IPS DF 19.7 (cell line): ENCODE measurements at regions not wholly inside any gene's neighbourhood (a gene's known extent, or its start where the extent isn't known, plus 50 kb on each side); places are given as distances from the start of the nearest gene placed in this dataset.
A peak's percentile ranks its signal among the peaks of the same experiment; 100 is the strongest.

Source experiments
- DNase-seq: peaks from one replicate; pipeline ENCODE4 v3.0.0-alpha.2; 2013; ENCODE audit warnings: low read depth, low spot score

DNA sequence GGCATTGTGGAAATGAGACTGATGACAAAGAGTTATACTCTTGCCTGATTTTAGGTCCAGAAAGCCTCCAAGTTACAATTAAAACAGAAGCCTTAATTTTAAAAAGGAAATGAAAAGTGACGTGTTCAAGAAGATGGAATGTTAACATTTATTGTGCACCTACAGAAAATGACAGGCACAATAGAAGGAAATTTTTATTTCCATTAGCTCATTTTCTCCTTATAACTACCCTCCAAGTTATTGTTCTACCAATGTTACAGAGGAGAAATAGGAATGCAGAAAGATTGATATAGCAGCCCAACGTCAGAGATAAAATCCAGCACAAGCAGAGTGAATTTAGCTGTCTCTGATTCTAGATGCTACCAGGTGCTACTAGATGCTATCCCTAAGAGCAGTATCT lies 736.9 kb upstream of the KIRREL3 start:
- no peak for DNase-seq

DNA sequence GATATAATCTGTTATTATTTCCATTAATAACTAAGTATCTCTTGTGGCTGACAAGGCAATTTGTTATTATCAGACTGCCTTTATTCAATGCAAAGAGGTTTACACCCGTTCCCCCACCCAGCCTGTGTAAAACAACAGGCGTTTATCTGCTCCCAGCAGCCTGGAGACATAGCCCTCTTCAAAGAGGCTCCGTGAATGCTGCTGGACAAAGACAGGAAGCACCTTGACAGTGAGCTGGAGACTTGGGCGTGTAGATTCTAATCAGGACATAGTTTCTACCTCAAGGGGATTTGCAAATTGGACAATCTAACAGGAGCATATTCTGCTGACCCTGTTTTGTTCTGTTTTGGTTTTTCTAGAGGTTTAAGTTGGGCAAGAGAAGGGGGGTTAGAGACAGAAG lies 733.0 kb upstream of the KIRREL3 start:
- DNase-seq: no peak

DNA sequence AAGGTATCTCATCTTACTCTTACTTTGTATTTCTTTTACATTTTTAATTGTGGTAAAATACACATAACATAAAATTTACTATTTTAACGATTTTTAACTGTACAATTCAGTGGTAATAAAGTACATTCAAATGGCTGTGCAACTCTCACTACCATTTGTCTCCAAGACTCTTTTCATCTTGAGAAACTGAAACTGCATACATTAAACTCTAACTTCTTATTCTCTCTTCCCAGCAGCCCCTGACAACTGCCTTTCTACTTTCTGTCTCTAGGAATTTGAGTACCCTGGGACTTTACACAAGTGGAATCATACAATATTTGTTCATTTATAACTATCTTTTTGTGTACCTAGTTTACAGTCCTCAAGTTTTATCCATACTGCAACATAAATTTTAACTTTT lies 725.8 kb upstream of the KIRREL3 start:
- DNase-seq: no peak

DNA sequence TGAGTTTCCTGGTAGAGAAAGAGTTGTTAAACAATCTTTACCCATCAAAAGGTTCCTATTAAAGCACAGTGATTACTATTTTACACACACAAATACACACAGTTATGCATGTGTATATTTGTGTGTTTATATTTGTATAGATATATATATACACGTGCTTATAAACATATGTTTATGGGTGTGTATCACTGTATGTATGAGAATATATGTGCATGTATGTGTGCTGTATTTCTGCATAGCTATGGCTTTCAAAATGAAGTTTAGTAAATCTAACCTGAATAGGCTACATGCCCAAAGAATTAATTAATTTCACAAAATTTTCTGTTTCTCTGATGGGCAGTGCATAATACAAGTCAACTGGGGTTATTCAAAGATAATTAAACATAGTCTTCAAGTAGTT lies 723.1 kb upstream of the KIRREL3 start:
- DNase-seq: no peak

DNA sequence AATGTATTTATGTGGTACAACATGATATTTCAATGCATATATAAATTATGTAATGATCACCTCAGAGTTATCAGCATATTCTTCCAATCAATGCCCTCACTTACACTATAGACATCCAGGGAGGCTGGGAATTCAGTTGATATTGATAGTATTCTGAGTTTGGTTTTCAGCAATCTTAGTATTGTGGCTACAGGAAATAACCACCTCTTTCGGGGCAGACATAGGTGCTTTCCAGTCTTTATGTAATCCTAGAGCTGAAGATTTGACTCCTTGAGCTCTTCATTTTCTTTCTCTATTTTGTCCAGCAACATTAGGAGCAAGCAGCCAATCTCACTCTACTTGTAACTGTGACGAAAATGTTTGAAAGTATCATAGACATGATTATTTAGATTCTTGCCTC lies 712.7 kb upstream of the KIRREL3 start:
- no peak for DNase-seq

DNA sequence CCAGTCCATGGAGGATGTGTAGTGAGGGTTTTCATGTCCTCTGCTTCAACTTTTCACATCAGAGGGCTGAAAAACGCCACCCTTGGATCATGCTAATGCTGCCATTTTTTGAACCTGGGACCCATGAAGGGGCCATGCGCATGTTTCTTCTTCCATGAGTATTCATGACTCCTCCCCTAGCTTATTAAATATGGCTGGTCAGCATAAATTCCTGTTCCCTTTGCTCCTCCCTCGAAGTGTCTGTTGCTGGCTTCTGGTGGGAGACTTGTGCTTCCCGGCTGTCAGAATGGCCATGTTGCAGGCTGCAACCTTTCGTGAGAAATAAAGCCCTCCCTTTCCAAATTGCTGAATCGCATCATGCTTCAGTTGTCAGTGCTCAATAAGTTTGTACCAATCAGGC lies 711.2 kb upstream of the KIRREL3 start:
- no peak for DNase-seq

DNA sequence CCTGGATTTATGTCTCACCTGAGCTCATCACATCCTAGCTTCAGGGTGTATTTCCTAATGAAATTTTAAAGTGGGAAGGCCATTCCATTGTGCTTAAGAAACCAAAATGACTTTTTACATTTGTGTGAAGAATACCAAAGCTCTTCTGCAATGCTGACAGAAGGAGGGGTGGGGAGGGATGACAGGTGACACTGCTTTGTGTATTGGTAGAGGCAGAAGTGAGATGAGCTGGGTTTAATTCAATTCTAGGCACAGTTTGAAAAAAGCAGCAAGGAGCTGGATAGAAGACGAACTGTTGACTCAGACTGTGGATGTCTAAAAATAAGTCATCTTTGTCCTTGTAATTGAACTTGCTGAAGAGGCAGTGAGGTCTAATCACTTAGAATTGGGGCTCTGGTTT lies 710.3 kb upstream of the KIRREL3 start:
- DNase-seq: no peak

DNA sequence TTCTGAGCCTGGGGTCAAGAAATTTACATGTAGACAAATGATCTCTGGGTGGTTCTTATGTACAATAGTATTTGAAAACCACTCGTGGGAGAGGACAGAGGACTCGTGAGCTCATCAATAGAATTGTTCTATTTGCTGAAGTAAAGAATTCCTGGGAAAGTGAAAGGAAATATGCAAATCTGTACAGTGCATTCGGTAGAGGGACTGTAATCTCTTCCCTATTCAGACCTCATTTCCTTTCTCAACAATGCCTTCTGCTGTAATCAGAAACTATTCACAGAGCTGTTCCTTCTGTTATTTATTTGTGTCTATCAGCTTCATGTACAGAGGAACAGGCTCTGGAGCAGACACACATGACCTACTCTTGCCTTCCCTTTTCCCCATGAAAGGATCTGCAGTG lies 709.4 kb upstream of the KIRREL3 start:
- no peak for DNase-seq

DNA sequence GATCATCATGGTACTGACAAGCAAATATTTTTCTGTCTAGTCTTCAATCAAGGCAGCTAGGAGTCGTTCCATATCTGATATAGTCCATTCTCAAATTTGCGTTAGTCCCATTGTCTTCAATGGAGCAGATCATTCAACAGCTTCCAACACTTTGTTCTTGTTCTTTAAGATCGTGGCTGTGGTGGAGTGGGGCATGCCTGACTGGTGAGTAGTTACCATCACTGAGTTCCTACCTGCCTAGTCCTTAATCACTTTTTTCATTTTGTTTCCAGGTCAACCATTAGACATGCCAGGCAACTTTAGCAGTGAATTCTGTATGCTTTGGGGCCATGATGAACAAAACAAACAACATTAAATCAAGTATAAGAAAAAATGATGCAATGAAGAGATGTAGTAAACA lies 693.1 kb upstream of the KIRREL3 start:
- no peak for DNase-seq

DNA sequence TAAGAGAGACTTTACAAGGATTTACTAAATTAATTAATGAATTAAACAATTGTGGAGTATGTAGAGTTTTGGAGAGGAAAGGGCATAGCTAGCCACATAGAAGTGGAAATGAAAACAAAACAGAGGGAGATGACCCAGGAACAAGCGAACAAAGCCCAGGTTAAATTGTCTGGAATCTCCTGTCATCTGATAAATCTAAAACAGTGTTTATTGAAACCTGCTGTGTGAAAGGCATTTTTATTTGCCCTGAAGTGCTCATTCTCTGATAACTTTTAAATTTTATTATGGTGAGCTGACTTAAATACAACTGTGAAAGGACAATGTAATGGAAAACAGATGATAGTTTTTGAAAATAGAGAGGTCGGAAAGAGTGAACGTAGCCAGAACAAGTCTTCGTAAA lies 682.8 kb upstream of the KIRREL3 start:
- no peak for DNase-seq

DNA sequence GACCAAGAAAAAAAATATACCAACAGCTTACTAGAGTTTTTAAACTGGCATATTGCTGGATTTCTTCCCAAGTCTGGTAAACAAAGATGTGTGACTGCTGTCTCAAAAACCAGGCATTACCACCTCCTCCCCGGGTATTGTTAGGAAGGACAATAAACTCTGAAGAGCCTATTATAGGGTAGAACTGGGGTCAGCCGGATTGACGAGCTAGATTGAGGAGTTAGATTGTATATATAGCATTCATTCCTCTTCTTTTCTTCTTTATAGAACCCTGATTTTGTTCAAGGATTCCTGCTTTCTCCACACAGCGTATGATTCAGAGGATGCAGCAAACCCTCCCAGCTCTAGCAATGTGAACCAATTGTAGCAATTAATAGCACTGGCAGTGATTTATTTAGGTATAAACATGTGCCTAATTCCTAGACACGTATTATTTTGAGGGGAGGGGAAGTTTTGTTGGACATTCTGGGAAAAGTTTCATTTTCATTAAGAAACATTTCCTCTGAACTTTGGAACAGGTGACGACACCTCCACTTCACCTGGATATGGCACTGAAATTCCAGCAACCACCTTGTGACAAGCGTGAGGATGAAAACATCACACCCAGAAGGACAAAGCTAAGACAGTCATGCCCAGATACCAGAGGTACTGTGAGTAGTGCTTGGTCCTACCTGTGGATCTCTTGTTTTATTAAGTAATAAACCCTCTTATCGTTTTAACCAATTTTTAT lies 679.4 kb upstream of the KIRREL3 start:
- no peak for DNase-seq

DNA sequence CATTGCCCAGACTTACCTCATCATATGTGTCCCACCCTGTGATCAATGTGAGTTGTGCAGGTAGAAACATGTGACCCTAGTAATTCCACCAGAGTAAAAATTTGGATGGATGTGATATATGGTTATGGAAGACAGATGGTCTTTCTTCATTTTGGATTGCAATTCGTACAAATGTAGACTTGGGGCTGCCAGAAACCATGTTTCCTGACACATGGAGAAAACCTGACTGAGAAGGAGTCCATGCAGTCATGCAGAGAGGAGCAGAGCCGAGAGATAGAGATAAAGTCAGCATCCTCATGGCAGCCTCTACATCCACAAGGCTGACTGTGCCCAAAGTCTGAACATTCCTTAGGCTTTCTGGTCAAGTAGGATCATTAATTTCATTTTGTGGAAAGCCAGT lies 678.1 kb upstream of the KIRREL3 start:
- DNase-seq: no peak

DNA sequence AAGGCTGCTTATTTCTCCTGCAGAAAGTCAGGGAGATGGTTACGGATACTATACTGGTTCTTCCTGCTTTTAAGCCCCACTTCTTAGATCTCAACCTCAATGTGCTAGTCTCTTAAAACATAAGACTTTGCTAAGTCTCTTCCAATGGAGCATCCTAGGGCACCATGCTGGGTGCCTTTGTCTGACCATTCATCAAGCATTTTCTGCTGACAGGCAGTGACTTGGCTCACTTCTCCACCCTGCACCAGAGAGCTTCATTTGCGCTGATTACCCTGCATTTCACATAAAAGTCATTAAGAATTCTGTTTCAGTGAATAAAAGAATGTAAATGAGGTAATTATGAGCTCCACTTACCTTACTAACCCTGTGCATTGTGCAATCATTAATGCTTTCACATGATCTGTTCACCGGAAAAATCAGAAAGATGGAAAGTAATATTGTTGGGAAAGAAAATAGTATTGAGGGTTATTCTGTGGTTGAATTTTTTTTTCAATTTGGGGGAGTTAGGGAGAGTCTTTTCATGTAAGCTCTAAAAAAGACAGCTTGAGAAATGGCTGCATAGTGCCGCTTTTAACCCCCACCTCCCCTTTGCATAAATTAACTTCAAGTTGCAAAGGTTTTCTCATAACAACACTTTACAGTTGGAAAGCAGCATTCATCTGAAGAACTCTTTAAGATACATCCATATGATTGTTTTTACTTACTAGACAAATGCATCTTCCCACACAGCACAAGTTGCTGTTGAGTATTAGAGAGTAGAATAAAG lies 677.3 kb upstream of the KIRREL3 start:
- DNase-seq: no peak

DNA sequence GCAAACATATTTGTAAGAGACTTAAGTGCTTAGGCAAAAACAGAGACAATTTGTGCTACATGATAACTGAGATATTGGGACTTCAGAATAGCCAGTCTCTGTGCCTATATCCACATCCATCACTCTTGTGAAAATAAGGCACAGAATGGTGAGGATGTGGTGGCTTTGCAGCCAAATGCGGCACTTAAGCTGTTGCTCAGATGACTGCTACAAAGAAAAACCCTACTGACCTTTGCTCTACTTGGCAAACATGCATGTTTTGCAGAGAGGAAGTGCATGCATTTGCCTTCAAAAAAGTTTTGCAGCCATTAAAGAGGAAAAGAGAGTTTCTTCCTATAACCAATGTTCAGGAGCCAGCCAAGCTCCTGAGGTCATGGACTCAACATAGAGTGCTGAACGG lies 675.0 kb upstream of the KIRREL3 start:
- DNase-seq: no peak

DNA sequence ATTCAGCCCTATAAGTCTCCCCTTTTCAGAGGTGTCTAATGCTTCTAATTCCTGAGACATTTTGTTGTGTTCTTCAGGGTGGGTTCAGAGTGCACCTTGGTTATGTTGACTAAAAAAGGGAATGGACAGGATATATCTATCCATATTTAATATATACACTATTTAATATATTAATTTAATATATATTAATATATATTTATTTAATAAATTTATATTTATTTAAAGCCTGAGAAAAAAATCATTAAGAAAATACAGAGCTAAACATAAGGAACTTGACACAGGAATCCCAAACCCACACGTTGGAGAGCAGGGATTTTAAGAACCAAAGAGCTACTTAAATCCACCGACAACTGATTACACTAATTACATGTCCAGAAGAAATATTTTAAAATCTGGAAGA lies 674.2 kb upstream of the KIRREL3 start:
- DNase-seq: no peak

DNA sequence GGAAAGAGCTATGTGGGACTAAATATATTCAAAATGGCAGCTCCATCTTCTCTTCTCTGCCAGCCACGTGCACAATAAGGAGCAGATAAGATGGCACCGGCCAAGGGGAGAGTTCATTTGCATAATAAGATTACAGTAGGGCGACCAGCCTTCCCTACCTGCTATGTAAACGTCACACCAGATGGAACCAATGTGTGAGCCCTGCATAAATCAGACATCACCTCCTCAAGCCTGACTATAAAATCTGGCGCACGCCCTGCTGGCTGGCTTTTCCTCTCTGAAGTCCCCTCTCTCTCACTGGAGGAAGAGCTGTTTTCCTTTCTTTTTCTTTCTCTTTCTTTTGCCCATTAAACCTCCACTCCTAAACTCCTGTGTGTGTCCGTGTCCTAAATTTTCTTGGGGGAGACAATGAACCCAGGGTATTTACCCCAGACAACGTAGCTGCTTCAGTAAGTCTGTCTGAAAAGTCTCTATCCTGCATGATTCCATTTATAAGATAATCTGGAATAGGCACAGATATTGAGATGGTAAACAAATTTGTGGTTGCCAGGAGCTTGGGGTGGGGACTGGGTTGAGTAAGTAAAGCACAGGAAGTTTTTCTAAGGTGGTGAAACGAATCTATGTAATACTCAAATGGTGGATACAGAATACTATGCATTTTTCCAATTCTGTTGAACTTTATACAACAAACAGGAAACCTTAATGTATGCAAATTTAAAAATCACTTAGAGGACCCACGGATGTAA lies 670.0 kb upstream of the KIRREL3 start:
- no peak for DNase-seq

DNA sequence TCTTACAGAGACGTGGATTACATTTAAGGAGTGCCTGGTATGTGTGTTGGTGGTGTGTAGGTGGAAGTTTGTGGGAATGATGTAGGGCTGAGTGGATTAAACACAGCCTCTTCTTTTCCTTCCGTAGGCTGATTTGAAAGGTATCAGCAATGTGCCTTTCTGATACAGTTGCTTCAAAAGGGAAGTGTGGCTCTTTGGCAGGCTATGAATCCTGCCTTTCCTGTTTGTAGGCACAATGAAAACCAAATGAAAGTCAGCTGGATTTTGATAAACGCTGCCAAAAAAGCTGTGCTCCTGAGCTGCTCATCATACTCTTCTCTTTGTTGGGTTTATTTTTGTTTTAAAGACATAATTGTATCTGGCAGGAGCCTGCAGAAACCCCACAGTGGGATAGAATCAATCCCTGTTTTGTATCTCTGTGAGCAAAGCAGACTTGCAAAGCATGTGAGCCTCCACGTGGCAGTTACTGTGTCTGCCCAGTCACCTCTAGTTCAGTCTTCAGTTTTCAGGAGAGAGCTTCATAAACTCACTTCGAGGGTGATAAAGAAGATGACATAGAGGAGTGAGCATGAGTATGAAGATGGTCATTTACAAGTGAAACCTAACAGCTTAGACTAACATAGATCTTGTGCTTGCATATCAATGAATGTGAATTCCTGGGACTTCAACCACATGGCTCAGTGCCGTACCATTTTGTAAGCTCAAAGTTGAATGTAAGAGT lies 655.7 kb upstream of the KIRREL3 start:
- peak; percentile 5 for DNase-seq

DNA sequence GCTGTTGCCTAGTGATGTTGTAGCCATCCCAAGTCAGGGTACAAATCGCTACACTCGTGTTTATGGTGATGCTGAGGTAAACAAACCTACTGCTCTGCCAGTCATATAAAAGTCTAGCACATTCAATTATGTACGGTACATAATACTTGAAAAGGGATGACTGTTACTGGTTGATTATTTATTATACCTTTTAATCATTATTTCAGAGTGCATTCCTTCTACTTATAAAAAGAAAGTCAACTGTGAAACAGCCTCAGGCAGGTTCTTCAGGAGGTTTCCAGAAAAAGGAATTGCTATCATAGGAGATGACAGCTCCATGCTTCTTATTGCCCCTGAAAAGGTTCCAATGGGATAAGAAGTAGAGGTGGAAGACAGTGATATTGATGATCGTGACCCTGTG lies 652.5 kb upstream of the KIRREL3 start:
- DNase-seq: no peak

DNA sequence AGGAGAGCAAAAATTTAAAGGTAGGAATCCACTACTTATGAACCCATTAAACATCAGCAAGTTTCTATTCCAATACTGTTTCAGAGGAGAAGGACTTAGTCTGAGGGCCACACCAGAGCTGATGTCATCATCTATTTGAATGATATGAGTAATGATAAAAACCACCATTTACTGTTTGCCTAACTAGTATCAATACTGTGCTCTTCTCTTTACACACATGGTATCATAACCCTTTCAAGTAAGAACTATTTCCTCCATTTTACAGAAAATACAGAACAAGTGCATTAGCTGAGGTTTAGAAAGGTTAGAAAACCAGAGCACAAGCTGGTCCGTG lies 651.3 kb upstream of the KIRREL3 start:
- no peak for DNase-seq

DNA sequence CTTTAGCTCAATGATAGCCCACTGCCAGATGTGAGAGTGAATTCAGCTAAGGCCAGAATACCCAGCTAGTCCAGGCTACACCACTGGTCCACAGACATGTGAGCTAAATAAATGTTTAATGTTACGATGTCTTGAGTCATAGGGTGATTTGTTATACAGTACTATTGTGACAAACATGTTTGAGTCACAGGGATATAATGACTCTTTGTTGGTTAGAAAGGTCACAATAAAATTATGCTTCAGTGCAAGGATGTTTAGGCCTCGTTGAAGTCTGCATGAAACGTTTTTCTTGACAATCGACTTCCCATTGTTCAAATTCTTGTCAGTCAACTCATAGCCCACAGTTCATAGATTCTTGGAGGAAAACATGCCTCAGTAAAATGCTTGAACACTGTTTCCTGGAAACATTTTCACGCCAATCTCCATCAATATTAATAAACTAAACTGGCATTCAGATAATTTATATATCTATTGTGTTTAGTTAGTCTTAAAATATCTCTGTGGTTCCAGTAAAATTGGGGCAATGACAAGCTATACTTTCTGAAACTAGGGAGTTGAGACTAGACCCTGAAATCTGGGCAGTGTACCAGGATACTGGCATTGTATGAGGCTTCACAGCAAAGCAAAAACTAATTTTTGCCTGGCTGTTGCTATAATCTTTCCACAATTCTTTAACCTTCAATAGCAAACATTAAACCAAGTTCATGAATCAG lies 650.8 kb upstream of the KIRREL3 start:
- DNase-seq: no peak

DNA sequence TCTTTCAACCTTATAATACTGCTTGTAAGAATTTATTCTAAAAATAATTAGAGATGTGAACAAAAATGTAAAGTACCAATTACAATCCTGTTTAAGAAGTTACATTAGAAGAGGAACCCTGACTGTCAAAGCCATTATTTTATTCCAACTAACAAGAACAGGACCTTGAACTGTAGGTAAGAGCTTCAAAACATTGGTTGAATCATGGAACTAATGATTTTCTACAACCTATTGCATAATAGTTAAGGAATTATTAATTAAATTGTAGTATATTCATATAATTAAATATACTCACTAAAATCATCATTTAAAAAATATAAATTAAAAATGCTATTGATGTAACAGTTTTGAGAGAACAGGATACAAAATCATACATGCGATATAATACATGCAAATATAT lies 649.4 kb upstream of the KIRREL3 start:
- DNase-seq: no peak

DNA sequence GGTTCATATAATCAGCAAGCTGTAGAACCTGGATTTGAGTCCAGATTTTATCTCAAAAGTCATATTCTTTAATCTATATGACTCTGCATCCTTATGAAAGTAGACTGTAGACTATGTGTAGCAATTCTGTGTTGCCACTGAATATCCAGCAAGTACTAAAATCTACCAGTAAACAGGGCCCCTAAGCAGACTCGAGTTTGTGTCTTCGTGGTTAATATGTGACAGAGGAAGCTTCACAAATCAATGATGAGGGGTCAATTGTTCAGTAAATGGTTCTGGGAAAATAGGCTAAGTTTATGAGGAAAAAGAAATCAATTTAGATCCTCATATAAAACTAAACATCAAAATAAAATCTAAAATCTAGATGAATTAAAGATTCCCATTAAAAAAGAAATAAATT lies 648.5 kb upstream of the KIRREL3 start:
- DNase-seq: no peak
